ENCODE measurements at regions not wholly inside any gene's neighbourhood (a gene's known extent, or its start where the extent isn't known, plus 50 kb on each side); places are given as distances from the start of the nearest gene placed in this dataset.
"Not testable (repeated sequence)": the region's sequence is repeated elsewhere in the genome, so short reads cannot be mapped to it uniquely, and the experiment has no call there.

GRCh38 chr5:92635001-92635461, 946.0 kb downstream of the NR2F1-AS1 start:
- TF ChIP-seq, protein P1, sequence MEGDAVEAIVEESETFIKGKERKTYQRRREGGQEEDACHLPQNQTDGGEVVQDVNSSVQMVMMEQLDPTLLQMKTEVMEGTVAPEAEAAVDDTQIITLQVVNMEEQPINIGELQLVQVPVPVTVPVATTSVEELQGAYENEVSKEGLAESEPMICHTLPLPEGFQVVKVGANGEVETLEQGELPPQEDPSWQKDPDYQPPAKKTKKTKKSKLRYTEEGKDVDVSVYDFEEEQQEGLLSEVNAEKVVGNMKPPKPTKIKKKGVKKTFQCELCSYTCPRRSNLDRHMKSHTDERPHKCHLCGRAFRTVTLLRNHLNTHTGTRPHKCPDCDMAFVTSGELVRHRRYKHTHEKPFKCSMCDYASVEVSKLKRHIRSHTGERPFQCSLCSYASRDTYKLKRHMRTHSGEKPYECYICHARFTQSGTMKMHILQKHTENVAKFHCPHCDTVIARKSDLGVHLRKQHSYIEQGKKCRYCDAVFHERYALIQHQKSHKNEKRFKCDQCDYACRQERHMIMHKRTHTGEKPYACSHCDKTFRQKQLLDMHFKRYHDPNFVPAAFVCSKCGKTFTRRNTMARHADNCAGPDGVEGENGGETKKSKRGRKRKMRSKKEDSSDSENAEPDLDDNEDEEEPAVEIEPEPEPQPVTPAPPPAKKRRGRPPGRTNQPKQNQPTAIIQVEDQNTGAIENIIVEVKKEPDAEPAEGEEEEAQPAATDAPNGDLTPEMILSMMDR (conservative IDR thresholded peaks at IDR 0.05): no peak
- H3K27ac ChIP-seq: no peak overlapping the region

- H3K27ac ChIP-seq: no peak overlapping the region
- TF ChIP-seq, protein P1 (conservative IDR thresholded peaks at IDR 0.05): no peak
These were observed 947.0 kb downstream of the NR2F1-AS1 start for GRCh38 chr5:92633875-92634487.

- TF ChIP-seq, protein P1 (conservative IDR thresholded peaks at IDR 0.05): no peak
- no peak overlapping the region for H3K27ac ChIP-seq
These were observed 947.8 kb downstream of the NR2F1-AS1 start for GRCh38 chr5:92633176-92633575.

DNA sequence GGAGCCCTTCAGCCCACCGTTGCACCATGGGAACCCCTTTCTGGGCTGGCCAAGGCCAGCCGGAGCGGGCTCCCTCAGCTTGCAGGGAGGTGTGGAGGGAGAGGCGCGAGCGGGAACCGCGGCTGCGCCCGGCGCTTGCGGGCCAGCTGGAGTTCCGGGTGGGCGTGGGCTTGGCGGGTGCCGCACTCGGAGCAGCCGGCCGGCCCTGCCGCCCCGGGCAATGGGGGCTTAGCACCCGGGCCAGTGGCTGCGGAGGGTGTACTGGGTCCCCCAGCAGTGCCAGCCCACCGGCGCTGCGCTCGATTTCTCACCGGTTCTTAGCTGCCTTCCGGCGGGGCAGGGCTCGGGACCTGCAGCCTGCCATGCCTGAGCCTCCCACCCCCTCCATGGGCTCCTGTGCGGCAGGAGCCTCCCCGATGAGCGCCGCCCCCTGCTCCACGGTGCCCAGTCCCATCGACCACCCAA, 949.8 kb downstream of the NR2F1-AS1 start:
- not testable (repeated sequence) for H3K27ac ChIP-seq

DNA sequence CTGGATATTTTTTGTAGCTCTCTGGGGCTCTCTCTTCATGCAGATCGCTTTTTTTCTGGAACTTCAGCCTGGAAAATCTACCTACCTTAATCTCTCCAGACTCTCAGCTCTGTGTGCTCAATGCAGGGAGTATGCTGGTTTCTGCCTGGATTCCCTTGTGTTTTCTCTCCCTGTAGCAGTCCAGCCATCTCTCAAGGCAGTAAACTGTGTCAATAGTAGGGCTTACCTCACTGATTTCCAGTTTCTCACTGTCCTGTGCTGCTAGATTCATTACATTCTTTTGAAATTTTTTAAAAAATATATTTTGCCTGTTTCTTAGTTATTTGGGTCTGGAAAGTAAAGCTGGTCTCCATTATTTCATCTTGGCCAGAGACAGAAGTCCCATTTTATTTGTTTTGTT, 951.4 kb downstream of the NR2F1-AS1 start:
- TF ChIP-seq, protein P1 (conservative IDR thresholded peaks at IDR 0.05): no peak
- no peak overlapping the region for H3K27ac ChIP-seq

GRCh38 chr5:92629000-92629399, 952.0 kb downstream of the NR2F1-AS1 start:
- no peak overlapping the region for H3K27ac ChIP-seq
- TF ChIP-seq, protein P1 (conservative IDR thresholded peaks at IDR 0.05): no peak

DNA sequence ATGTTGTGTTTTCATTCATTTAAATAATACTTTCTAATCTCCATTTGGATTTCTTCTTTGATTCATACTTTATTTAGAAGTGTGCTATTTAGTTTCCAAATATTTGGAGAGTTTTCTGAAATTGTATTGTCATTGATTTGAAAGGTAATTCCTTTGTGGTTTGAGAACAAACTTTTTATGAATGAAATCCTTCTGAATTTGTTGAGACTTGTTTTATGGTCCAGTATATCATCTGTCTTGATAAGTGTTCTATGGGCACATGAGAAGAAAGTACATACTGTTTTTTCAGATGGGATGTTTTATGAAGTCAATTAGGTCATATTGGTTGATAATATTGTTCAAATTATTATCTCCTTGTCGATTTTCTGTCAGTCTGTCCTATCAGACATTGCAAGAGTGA, 953.8 kb downstream of the NR2F1-AS1 start:
- TF ChIP-seq, protein P1 (conservative IDR thresholded peaks at IDR 0.05): no peak
- no peak overlapping the region for H3K27ac ChIP-seq

DNA sequence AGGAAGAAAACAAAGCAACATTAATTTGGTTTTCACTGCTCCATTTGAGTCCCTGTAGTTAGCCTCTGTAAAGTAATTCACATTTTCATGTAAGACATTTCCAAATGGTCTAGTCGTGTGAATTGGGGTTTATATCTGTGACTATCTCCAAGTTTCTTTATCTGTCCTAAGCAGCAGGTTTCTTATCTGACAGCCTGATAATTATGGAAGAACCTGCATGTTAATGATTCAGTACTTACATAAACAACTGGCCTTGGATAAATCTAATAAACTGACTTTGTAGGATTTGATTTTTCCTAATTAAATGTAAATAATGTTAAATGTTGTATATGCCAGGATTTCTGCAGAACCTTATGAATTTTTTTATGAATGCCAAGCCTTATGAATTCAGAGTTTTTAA, 964.9 kb downstream of the NR2F1-AS1 start:
- no peak overlapping the region for H3K27ac ChIP-seq
- TF ChIP-seq, protein P1 (conservative IDR thresholded peaks at IDR 0.05): no peak
